Fibroblast of lung (primary cell): ENCODE measurements at regions not wholly inside any gene's neighbourhood (a gene's known extent, or its start where the extent isn't known, plus 50 kb on each side); places are given as distances from the start of the nearest gene placed in this dataset.
"Not testable (repeated sequence)": the region's sequence is repeated elsewhere in the genome, so short reads cannot be mapped to it uniquely, and the experiment has no call there.

Experiments used
- DNase-seq, 2 donors: peaks; one replicate each; pipeline versions ENCODE4 v3.0.0 to v3.0.0-alpha.2; 2010; ENCODE audit warnings: low read depth in 2 of 2
- H2AFZ ChIP-seq: 2 replicates; pipeline ENCODE4 v1.5.1; 2012; ENCODE audit warnings: low read length, control low read depth, inconsistent platforms
- H3K27ac ChIP-seq: 2 replicates; pipeline ENCODE4 v1.5.1; 2011; ENCODE audit warnings: low read length, control low read depth; ENCODE audit not compliant: insufficient read depth
- H3K27me3 ChIP-seq: 2 replicates; pipeline ENCODE4 v1.5.1; 2011; ENCODE audit warnings: mild to moderate bottlenecking, low read length; ENCODE audit not compliant: control insufficient read depth, insufficient read depth
- H3K36me3 ChIP-seq: 2 replicates; pipeline ENCODE4 v1.5.1; 2011; ENCODE audit warnings: low read length; ENCODE audit not compliant: control insufficient read depth, insufficient read depth
- H3K4me1 ChIP-seq: 2 replicates; pipeline ENCODE4 v1.5.1; 2011; ENCODE audit warnings: low read length; ENCODE audit not compliant: control insufficient read depth, insufficient read depth; ENCODE audit errors: extremely low read depth
- H3K4me2 ChIP-seq: 2 replicates; pipeline ENCODE4 v1.5.1; 2011; ENCODE audit warnings: low read length, control low read depth; ENCODE audit not compliant: insufficient read depth; ENCODE audit errors: extremely low read depth
- H3K4me3 ChIP-seq, 4 experiments: fragments of 200-600 bp in 1 of 4; sonication (generic) in 1 of 4; replicated peaks in 1 of 4; 2 replicates each; pipeline ENCODE4 v1.5.1; 2011 to 2016; ENCODE audit warnings: low read length in 4 of 4, low read depth in 3 of 4, mild to moderate bottlenecking in 3 of 4, control low read depth in 2 of 4, inconsistent platforms in 1 of 4, mixed read lengths in 1 of 4; ENCODE audit not compliant: insufficient read depth in 1 of 4; ENCODE audit errors: control extremely low read depth in 1 of 4
- H3K79me2 ChIP-seq: 2 replicates; pipeline ENCODE4 v1.5.1; 2012; ENCODE audit warnings: mild to moderate bottlenecking, low read length, inconsistent platforms; ENCODE audit not compliant: control insufficient read depth, insufficient read depth
- H3K9ac ChIP-seq: 2 replicates; pipeline ENCODE4 v1.5.1; 2011; ENCODE audit warnings: mild to moderate bottlenecking, low read length, control low read depth; ENCODE audit not compliant: insufficient read depth
- H3K9me3 ChIP-seq: 2 replicates; pipeline ENCODE4 v1.5.1; 2012; ENCODE audit warnings: low read depth, low read length; ENCODE audit not compliant: control insufficient read depth, insufficient read depth
- H4K20me1 ChIP-seq: 2 replicates; pipeline ENCODE4 v1.5.1; 2011; ENCODE audit warnings: low read length; ENCODE audit not compliant: control insufficient read depth, insufficient read depth; ENCODE audit errors: extremely low read depth
- CTCF ChIP-seq, 2 donors: IDR thresholded peaks in 1 of 2; conservative IDR thresholded peaks in 1 of 2; 1 replicate in 1 of 2; 2 replicates in 1 of 2; pipeline ENCODE4 v1.5.1; 2011 to 2012; ENCODE audit warnings: low read length in 2 of 2, control low read depth in 1 of 2, inconsistent platforms in 1 of 2, low read depth in 1 of 2, mild to moderate bottlenecking in 1 of 2
- EZH2 ChIP-seq: IDR thresholded peaks from 2 replicates; pipeline ENCODE4 v1.5.1; 2012; ENCODE audit warnings: low read length, control low read depth, mild to moderate bottlenecking; ENCODE audit errors: missing control alignments

GRCh38 chr2:176876493-176877103 lies 336.0 kb upstream of the HNRNPA3 start:
- no peaks in the 10 kb centered on the region for H3K79me2 ChIP-seq

GRCh38 chr2:176879426-176879995 lies 333.1 kb upstream of the HNRNPA3 start:
- Histone ChIP-seq H3K27me3 (no peaks in the 10 kb centered on the region), H3K9me3 (no peaks in the 10 kb centered on the region), H2AFZ (no peak overlapping the region), H3K4me2 (no peak overlapping the region), H3K27ac (no peak overlapping the region), H3K4me3 (no peak overlapping the region), H3K36me3 (no peaks in the 10 kb centered on the region), H3K4me1 (no peaks in the 10 kb centered on the region), H3K9ac (no peak overlapping the region), H4K20me1 (no peaks in the 10 kb centered on the region), H3K79me2 (no peaks in the 10 kb centered on the region)
- DNase-seq, result no peak
- TF ChIP-seq CTCF (conservative IDR thresholded peaks at IDR 0.05 in 1 of 2, IDR thresholded peaks at IDR 0.05 in 1 of 2; ENCODE audit: low read depth in 1 of 2, low read length in 2 of 2), result no peak
- TF ChIP-seq EZH2, result no peak

More at GRCh38 chr2:176876493-176877103, 336.0 kb upstream of the HNRNPA3 start:
- Histone ChIP-seq H3K36me3 (no peaks in the 10 kb centered on the region), H3K4me2 (no peak overlapping the region), H4K20me1 (no peaks in the 10 kb centered on the region), H3K27ac (no peak overlapping the region), H3K4me3 (no peak overlapping the region), H3K9me3 (no peaks in the 10 kb centered on the region), H3K9ac (no peak overlapping the region), H3K27me3 (no peaks in the 10 kb centered on the region), H2AFZ (no peak overlapping the region), H3K4me1 (no peaks in the 10 kb centered on the region)
- no peak for DNase-seq
- TF ChIP-seq CTCF (conservative IDR thresholded peaks at IDR 0.05 in 1 of 2, IDR thresholded peaks at IDR 0.05 in 1 of 2; ENCODE audit: low read depth in 1 of 2, low read length in 2 of 2) (no peak), EZH2 (no peak)

GRCh38 chr2:176882045-176882444 lies 330.5 kb upstream of the HNRNPA3 start:
- H4K20me1 ChIP-seq, H3K9me3 ChIP-seq, H3K27ac ChIP-seq, H3K9ac ChIP-seq, DNase-seq, H3K27me3 ChIP-seq, H3K36me3 ChIP-seq, H3K4me2 ChIP-seq, H3K4me3 ChIP-seq, H2AFZ ChIP-seq, H3K4me1 ChIP-seq, H3K79me2 ChIP-seq: not testable (repeated sequence)
